Common myeloid progenitor, CD34-positive (primary cell): ENCODE measurements at regions not wholly inside any gene's neighbourhood (a gene's known extent, or its start where the extent isn't known, plus 50 kb on each side); places are given as distances from the start of the nearest gene placed in this dataset.
"Not testable (repeated sequence)": the region's sequence is repeated elsewhere in the genome, so short reads cannot be mapped to it uniquely, and the experiment has no call there.

Experiments used
- CTCF ChIA-PET: fragments of 350-600 bp; sonication (Branson Sonifier 250); formaldehyde crosslinking; loops from one replicate; lab custom pipeline; 2021; ENCODE audit warnings: antibody characterized with exemption; lab: Charles Lee
- POLR2A ChIA-PET: fragments of 350-600 bp; sonication (Branson Sonifier 250); formaldehyde crosslinking; loops from one replicate; lab custom pipeline; 2021; ENCODE audit warnings: antibody characterized with exemption; lab: Charles Lee
- DNase-seq, 3 donors: peaks; one replicate each; pipeline versions ENCODE4 v3.0.0 to v3.0.0-alpha.2; 2013
- H3K27ac ChIP-seq, 2 experiments: 1 replicate in 1 of 2; 2 replicates in 1 of 2; pipeline ENCODE4 v1.7.0; 2013; ENCODE audit warnings: inconsistent platforms in 2 of 2, low read length in 2 of 2, mild to moderate bottlenecking in 2 of 2, low read depth in 1 of 2, moderate library complexity in 1 of 2; ENCODE audit not compliant: severe bottlenecking in 2 of 2, insufficient read depth in 1 of 2, poor library complexity in 1 of 2
- H3K27me3 ChIP-seq, 5 experiments: replicated peaks in 2 of 5; 1 replicate in 3 of 5; 2 replicates in 2 of 5; pipeline versions ENCODE4 v1.6.1 to v1.7.0; 2013; ENCODE audit warnings: low read length in 4 of 5, mild to moderate bottlenecking in 2 of 5, moderate library complexity in 2 of 5, inconsistent platforms in 1 of 5; ENCODE audit not compliant: insufficient read depth in 5 of 5, control insufficient read depth in 4 of 5
- H3K36me3 ChIP-seq, 4 experiments: 1 replicate in 2 of 4; 2 replicates in 2 of 4; pipeline versions ENCODE4 v1.6.1 to v1.7.0; 2013; ENCODE audit warnings: low read length in 3 of 4, control low read depth in 1 of 4, mild to moderate bottlenecking in 1 of 4; ENCODE audit not compliant: control insufficient read depth in 4 of 4, insufficient read depth in 4 of 4
- H3K4me1 ChIP-seq, 4 experiments: 1 replicate in 3 of 4; 2 replicates in 1 of 4; pipeline versions ENCODE4 v1.6.1 to v1.7.1; 2013; ENCODE audit warnings: low read length in 3 of 4, mild to moderate bottlenecking in 3 of 4, control low read depth in 1 of 4, inconsistent platforms in 1 of 4, moderate library complexity in 1 of 4; ENCODE audit not compliant: control insufficient read depth in 4 of 4, insufficient read depth in 4 of 4; ENCODE audit errors: control extremely low read depth in 1 of 4
- H3K4me3 ChIP-seq, 7 experiments: 1 replicate in 4 of 7; 2 replicates in 3 of 7; pipeline versions ENCODE4 v1.5.1 to v1.7.0; 2013; ENCODE audit warnings: mild to moderate bottlenecking in 7 of 7, low read length in 6 of 7, moderate library complexity in 6 of 7, inconsistent platforms in 2 of 7, low read depth in 2 of 7, control low read depth in 1 of 7; ENCODE audit not compliant: insufficient read depth in 4 of 7, control insufficient read depth in 1 of 7; ENCODE audit errors: extremely low read depth in 1 of 7
- H3K9me3 ChIP-seq, 5 experiments: 1 replicate in 4 of 5; 2 replicates in 1 of 5; pipeline versions ENCODE4 v1.6.1 to v1.7.1; 2013; ENCODE audit warnings: low read length in 4 of 5, mild to moderate bottlenecking in 2 of 5, inconsistent platforms in 1 of 5, low read depth in 1 of 5, moderate library complexity in 1 of 5; ENCODE audit not compliant: control insufficient read depth in 4 of 5, insufficient read depth in 2 of 5; ENCODE audit errors: control extremely low read depth in 1 of 5
- WGBS: methylation state at CpG from one replicate; pipeline ENCODE4 v1.1.5; 2013; ENCODE audit not compliant: insufficient coverage; 5-methylcytosine and 5-hydroxymethylcytosine counted together

- H3K9me3 ChIP-seq, result no peaks in the 10 kb centered on the region
- POLR2A ChIA-PET, result no interaction called here
- 100% methylated on average over 2 of the region's 3 CpGs for whole genome bisulfite sequencing
- no peak for DNase-seq
- H3K4me3 ChIP-seq, result no peak overlapping the region
- H3K4me1 ChIP-seq, result no peaks in the 10 kb centered on the region
- no peaks in the 10 kb centered on the region for H3K27me3 ChIP-seq
- CTCF ChIA-PET, result no interaction called here
- H3K27ac ChIP-seq, result no peak overlapping the region
- H3K36me3 ChIP-seq, result no peaks in the 10 kb centered on the region
Observed at GRCh38 chr7:46606761-46607160, 685.7 kb upstream of the IGFBP3 start.

- Histone ChIP-seq H3K36me3 (no peaks in the 10 kb centered on the region), H3K4me3 (no peak overlapping the region), H3K9me3 (no peaks in the 10 kb centered on the region), H3K27me3 (no peaks in the 10 kb centered on the region), H3K27ac (no peak overlapping the region), H3K4me1 (no peaks in the 10 kb centered on the region)
- no peak for DNase-seq
- WGBS, result no CpG with 5 or more reads among the region's 3 CpGs
- CTCF ChIA-PET, result no interaction called here
- POLR2A ChIA-PET, result no interaction called here
Observed at GRCh38 chr7:46604241-46604661, 683.2 kb upstream of the IGFBP3 start.

GRCh38 chr7:46603780-46604179 is 682.7 kb upstream of the IGFBP3 start:
- H3K27ac ChIP-seq, result no peak overlapping the region
- H3K27me3 ChIP-seq, result no peaks in the 10 kb centered on the region
- no peaks in the 10 kb centered on the region for H3K9me3 ChIP-seq
- no peaks in the 10 kb centered on the region for H3K4me1 ChIP-seq
- H3K36me3 ChIP-seq, result no peaks in the 10 kb centered on the region
- no peak for DNase-seq
- no peak overlapping the region for H3K4me3 ChIP-seq
- ChIA-PET POLR2A (no interaction called here), CTCF (no interaction called here)
- 93% methylated on average over 8 of the region's 11 CpGs for WGBS

GRCh38 chr7:46603296-46603752 is 682.3 kb upstream of the IGFBP3 start:
- no peaks in the 10 kb centered on the region for H3K4me1 ChIP-seq
- H3K4me3 ChIP-seq, result no peak overlapping the region
- no peak overlapping the region for H3K27ac ChIP-seq
- no peak for DNase-seq
- WGBS, result 96% methylated on average over 6 of the region's 7 CpGs
- no peaks in the 10 kb centered on the region for H3K27me3 ChIP-seq
- POLR2A ChIA-PET, result no interaction called here
- H3K36me3 ChIP-seq, result no peaks in the 10 kb centered on the region
- CTCF ChIA-PET, result no interaction called here
- no peaks in the 10 kb centered on the region for H3K9me3 ChIP-seq

- CTCF ChIA-PET, result no interaction called here
- DNase-seq, result no peak
Observed at GRCh38 chr7:46600340-46600739, 679.3 kb upstream of the IGFBP3 start.

GRCh38 chr7:46594831-46595230 is 673.8 kb upstream of the IGFBP3 start:
- H3K27ac ChIP-seq, H3K27me3 ChIP-seq, POLR2A ChIA-PET, H3K36me3 ChIP-seq, CTCF ChIA-PET, DNase-seq, H3K4me1 ChIP-seq, H3K9me3 ChIP-seq, H3K4me3 ChIP-seq: not testable (repeated sequence)
- 14% methylated on average over 1 of the region's 1 CpG for WGBS

More at GRCh38 chr7:46600340-46600739, 679.3 kb upstream of the IGFBP3 start:
- Histone ChIP-seq H3K36me3 (no peaks in the 10 kb centered on the region), H3K9me3 (no peaks in the 10 kb centered on the region), H3K27ac (no peak overlapping the region), H3K4me3 (no peak overlapping the region), H3K27me3 (no peaks in the 10 kb centered on the region), H3K4me1 (no peaks in the 10 kb centered on the region)
- POLR2A ChIA-PET, result no interaction called here
- 92% methylated on average over 5 of the region's 5 CpGs for WGBS

GRCh38 chr7:46590918-46591905 is 670.1 kb upstream of the IGFBP3 start:
- H3K27ac ChIP-seq, H3K36me3 ChIP-seq, H3K9me3 ChIP-seq, H3K27me3 ChIP-seq, POLR2A ChIA-PET, H3K4me3 ChIP-seq, H3K4me1 ChIP-seq, DNase-seq, CTCF ChIA-PET: not testable (repeated sequence)
- WGBS, result 84% methylated on average over 9 of the region's 10 CpGs
